ENCODE measurements at regions not wholly inside any gene's neighbourhood (a gene's known extent, or its start where the extent isn't known, plus 50 kb on each side); places are given as distances from the start of the nearest gene placed in this dataset.

GRCh38 chr15:35851491-35851890, 305.5 kb upstream of the DPH6 start:
- TF ChIP-seq CTCF (IDR thresholded peaks at IDR 0.05; ENCODE audit: low read depth, low read length, poor library complexity, severe bottlenecking): no peak
- no peak for TF ChIP-seq EZH2phosphoT487 (IDR thresholded peaks at IDR 0.05; ENCODE audit: borderline replicate concordance, low read length)
